K562 (cell line): ENCODE measurements at regions not wholly inside any gene's neighbourhood (a gene's known extent, or its start where the extent isn't known, plus 50 kb on each side); places are given as distances from the start of the nearest gene placed in this dataset.

ENCODE experiments used
- ADNP ChIP-seq: fragments of 200-800 bp; sonication (Bioruptor generic); IDR thresholded peaks from 2 replicates; pipeline ENCODE4 v1.6.1; 2016; ENCODE audit warnings: missing genetic modification characterization, missing compliant biosample characterization
- CXXC5 ChIP-seq: fragments of 250-450 bp; sonication (Bioruptor Pico); IDR thresholded peaks from 2 replicates; pipeline ENCODE4 v1.8.0; 2022; ENCODE audit warnings: inconsistent platforms, mild to moderate bottlenecking, moderate library complexity
- TF ChIP-seq, protein P1 (sequence below): fragments of 450-650 bp; IDR thresholded peaks from 2 replicates; pipeline ENCODE4 v1.6.1; 2018; ENCODE audit not compliant: partially characterized antibody
- TF ChIP-seq, protein P2 (sequence below): sonication (generic); formaldehyde crosslinking; IDR thresholded peaks from 2 replicates; pipeline ENCODE4 v1.8.1; 2023; ENCODE audit warnings: missing genetic modification reagents, mild to moderate bottlenecking, borderline replicate concordance

DNA sequence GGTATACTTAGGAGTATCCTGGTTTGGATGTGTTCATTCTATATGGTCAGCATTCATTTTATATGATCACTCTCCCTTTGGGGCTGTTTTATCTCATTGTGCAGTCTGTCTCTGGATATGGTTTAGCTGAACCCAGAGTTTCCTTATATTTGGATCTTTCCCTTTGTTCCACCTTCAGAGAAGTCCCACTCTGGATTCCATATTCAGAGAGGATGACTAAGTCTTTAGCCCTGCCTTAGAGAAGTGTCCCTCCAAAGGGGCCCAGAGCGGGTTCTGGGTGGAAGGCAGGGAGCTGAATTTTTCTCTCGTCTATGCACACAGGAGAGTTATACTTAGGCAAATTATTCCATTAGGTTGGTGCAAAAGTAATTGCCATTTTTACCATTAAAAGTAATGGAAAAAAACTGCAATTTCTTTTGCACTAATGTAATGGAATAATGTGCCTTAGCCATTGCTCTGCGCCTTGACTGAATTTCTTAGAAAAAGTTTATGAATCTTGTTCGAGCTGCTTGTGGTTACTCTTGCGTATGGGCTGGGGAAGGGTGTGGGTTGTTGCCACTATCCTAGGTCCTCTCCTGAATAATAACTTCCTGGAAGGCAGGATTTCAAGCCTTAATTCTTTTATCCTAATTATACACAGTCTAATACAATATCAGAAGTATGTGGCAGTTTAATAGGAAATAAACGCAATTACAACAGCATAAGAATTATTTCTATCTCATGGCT is 74.2 kb upstream of the MTPN start (continued):
- TF ChIP-seq, protein P1, sequence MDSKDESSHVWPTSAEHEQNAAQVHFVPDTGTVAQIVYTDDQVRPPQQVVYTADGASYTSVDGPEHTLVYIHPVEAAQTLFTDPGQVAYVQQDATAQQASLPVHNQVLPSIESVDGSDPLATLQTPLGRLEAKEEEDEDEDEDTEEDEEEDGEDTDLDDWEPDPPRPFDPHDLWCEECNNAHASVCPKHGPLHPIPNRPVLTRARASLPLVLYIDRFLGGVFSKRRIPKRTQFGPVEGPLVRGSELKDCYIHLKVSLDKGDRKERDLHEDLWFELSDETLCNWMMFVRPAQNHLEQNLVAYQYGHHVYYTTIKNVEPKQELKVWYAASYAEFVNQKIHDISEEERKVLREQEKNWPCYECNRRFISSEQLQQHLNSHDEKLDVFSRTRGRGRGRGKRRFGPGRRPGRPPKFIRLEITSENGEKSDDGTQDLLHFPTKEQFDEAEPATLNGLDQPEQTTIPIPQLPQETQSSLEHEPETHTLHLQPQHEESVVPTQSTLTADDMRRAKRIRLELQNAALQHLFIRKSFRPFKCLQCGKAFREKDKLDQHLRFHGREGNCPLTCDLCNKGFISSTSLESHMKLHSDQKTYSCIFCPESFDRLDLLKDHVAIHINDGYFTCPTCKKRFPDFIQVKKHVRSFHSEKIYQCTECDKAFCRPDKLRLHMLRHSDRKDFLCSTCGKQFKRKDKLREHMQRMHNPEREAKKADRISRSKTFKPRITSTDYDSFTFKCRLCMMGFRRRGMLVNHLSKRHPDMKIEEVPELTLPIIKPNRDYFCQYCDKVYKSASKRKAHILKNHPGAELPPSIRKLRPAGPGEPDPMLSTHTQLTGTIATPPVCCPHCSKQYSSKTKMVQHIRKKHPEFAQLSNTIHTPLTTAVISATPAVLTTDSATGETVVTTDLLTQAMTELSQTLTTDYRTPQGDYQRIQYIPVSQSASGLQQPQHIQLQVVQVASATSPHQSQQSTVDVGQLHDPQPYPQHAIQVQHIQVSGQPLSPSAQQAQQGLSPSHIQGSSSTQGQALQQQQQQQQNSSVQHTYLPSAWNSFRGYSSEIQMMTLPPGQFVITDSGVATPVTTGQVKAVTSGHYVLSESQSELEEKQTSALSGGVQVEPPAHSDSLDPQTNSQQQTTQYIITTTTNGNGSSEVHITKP, result no peak
- TF ChIP-seq, protein P2, sequence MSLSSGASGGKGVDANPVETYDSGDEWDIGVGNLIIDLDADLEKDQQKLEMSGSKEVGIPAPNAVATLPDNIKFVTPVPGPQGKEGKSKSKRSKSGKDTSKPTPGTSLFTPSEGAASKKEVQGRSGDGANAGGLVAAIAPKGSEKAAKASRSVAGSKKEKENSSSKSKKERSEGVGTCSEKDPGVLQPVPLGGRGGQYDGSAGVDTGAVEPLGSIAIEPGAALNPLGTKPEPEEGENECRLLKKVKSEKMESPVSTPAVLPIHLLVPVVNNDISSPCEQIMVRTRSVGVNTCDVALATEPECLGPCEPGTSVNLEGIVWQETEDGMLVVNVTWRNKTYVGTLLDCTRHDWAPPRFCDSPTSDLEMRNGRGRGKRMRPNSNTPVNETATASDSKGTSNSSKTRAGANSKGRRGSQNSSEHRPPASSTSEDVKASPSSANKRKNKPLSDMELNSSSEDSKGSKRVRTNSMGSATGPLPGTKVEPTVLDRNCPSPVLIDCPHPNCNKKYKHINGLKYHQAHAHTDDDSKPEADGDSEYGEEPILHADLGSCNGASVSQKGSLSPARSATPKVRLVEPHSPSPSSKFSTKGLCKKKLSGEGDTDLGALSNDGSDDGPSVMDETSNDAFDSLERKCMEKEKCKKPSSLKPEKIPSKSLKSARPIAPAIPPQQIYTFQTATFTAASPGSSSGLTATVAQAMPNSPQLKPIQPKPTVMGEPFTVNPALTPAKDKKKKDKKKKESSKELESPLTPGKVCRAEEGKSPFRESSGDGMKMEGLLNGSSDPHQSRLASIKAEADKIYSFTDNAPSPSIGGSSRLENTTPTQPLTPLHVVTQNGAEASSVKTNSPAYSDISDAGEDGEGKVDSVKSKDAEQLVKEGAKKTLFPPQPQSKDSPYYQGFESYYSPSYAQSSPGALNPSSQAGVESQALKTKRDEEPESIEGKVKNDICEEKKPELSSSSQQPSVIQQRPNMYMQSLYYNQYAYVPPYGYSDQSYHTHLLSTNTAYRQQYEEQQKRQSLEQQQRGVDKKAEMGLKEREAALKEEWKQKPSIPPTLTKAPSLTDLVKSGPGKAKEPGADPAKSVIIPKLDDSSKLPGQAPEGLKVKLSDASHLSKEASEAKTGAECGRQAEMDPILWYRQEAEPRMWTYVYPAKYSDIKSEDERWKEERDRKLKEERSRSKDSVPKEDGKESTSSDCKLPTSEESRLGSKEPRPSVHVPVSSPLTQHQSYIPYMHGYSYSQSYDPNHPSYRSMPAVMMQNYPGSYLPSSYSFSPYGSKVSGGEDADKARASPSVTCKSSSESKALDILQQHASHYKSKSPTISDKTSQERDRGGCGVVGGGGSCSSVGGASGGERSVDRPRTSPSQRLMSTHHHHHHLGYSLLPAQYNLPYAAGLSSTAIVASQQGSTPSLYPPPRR (CRISPR knock-in tag), result no peak
- TF ChIP-seq CXXC5 (no peak), ADNP (no peak)
- TF ChIP-seq, all 486 proteins: peak for 0
